GM03348 (cell line): ENCODE measurements at regions not wholly inside any gene's neighbourhood (a gene's known extent, or its start where the extent isn't known, plus 50 kb on each side); places are given as distances from the start of the nearest gene placed in this dataset.
"Not testable (repeated sequence)": the region's sequence is repeated elsewhere in the genome, so short reads cannot be mapped to it uniquely, and the experiment has no call there.

ENCODE experiments used
- DNase-seq: peaks from one replicate; pipeline ENCODE4 v3.0.0; 2012; ENCODE audit warnings: low spot score

GRCh38 chr6:106849676-106850332 lies 124.7 kb downstream of the CD24 start:
- no peak for DNase-seq

GRCh38 chr6:106849120-106849519 lies 125.4 kb downstream of the CD24 start:
- DNase-seq: no peak

GRCh38 chr6:106847116-106847515 lies 127.4 kb downstream of the CD24 start:
- DNase-seq: no peak

GRCh38 chr6:106844930-106845329 lies 129.6 kb downstream of the CD24 start:
- no peak for DNase-seq

- DNase-seq: no peak
These were observed 141.6 kb downstream of the CD24 start for GRCh38 chr6:106832766-106833510.

- no peak for DNase-seq
These were observed 143.6 kb downstream of the CD24 start for GRCh38 chr6:106830930-106831329.

- no peak for DNase-seq
These were observed 145.1 kb downstream of the CD24 start for GRCh38 chr6:106829451-106829850.

- DNase-seq: no peak
These were observed 147.4 kb downstream of the CD24 start for GRCh38 chr6:106827081-106827480.

GRCh38 chr6:106825156-106825555 lies 149.4 kb downstream of the CD24 start:
- DNase-seq: no peak

GRCh38 chr6:106823732-106824351 lies 150.7 kb downstream of the CD24 start:
- DNase-seq: no peak

GRCh38 chr6:106823058-106823457 lies 151.5 kb downstream of the CD24 start:
- no peak for DNase-seq

- DNase-seq: no peak
These were observed 154.1 kb downstream of the CD24 start for GRCh38 chr6:106820412-106820852.

GRCh38 chr6:106811088-106811686 lies 163.3 kb downstream of the CD24 start:
- no peak for DNase-seq

GRCh38 chr6:106808758-106809157 lies 165.8 kb downstream of the CD24 start:
- no peak for DNase-seq

- no peak for DNase-seq
These were observed 166.4 kb downstream of the CD24 start for GRCh38 chr6:106807947-106808611.

GRCh38 chr6:106806253-106806652 lies 168.3 kb downstream of the CD24 start:
- DNase-seq: not testable (repeated sequence)

GRCh38 chr6:106805771-106806170 lies 168.8 kb downstream of the CD24 start:
- no peak for DNase-seq

GRCh38 chr6:106804346-106805335 lies 169.9 kb downstream of the CD24 start:
- DNase-seq: no peak

- DNase-seq: no peak
These were observed 171.3 kb downstream of the CD24 start for GRCh38 chr6:106803188-106803587.

- no peak for DNase-seq
These were observed 172.4 kb downstream of the CD24 start for GRCh38 chr6:106802139-106802538.

- DNase-seq: no peak
These were observed 171.9 kb downstream of the QRSL1 start for GRCh38 chr6:106801256-106801655.
